Tibial nerve (tissue), 4 donors: ENCODE measurements at regions not wholly inside any gene's neighbourhood (a gene's known extent, or its start where the extent isn't known, plus 50 kb on each side); places are given as distances from the start of the nearest gene placed in this dataset.
"Not testable (repeated sequence)": the region's sequence is repeated elsewhere in the genome, so short reads cannot be mapped to it uniquely, and the experiment has no call there.

Source experiments
- EP300 ChIP-seq, 2 donors: sonication (generic); formaldehyde crosslinking; IDR thresholded peaks; one replicate each; pipeline ENCODE4 v1.6.1; 2017; ENCODE audit warnings: antibody characterized with exemption in 2 of 2, mild to moderate bottlenecking in 1 of 2
- TF ChIP-seq, protein P1 (sequence below), 5 experiments: fragments of 200-600 bp in 3 of 5; fragments of 450-650 bp in 2 of 5; sonication (generic) in 3 of 5; IDR thresholded peaks; one replicate each; pipeline ENCODE4 v1.5.1; 2016 to 2019; ENCODE audit warnings: antibody characterized with exemption in 5 of 5, mild to moderate bottlenecking in 3 of 5, moderate library complexity in 2 of 5

DNA sequence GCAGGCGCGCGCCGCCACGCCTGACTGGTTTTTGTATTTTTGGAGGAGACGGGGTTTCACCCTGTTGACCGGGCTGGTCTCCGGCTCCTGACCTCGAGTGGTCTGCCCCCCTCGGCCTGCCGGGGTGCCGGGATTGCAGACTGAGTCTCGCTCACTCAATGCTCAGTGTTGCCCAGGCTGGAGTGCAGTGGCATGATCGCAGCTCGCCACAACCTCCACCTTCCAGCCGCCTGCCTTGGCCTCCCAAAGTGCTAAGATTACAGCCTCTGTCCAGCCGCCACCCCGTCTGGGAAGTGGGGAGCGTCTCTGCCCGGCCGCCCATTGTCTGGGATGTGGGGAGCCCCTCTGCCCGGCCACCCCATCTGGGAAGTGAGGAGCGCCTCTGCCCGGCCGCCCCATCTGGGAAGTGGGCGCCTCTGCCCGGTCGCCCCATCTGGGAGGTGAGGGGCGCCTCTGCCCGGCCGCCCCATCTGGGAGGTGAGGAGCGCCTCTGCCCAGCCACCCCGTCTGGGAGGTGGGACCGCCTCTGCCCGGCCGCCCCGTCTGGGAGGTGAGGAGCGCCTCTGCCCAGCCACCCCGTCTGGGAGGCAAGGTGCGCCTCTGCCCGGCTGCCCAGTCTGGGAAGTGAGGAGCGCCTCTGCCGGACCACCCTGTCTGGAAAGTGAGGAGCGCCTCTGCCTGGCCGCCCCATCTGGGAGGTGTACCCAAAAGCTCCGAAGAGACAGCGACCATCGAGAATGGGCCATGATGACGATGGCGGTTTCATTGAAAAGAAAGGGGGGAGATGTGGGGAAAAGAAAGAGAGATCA, 187.7 kb upstream of the OR13F1 start:
- not testable (repeated sequence) for TF ChIP-seq EP300 (IDR thresholded peaks at IDR 0.05)
- TF ChIP-seq, protein P1, sequence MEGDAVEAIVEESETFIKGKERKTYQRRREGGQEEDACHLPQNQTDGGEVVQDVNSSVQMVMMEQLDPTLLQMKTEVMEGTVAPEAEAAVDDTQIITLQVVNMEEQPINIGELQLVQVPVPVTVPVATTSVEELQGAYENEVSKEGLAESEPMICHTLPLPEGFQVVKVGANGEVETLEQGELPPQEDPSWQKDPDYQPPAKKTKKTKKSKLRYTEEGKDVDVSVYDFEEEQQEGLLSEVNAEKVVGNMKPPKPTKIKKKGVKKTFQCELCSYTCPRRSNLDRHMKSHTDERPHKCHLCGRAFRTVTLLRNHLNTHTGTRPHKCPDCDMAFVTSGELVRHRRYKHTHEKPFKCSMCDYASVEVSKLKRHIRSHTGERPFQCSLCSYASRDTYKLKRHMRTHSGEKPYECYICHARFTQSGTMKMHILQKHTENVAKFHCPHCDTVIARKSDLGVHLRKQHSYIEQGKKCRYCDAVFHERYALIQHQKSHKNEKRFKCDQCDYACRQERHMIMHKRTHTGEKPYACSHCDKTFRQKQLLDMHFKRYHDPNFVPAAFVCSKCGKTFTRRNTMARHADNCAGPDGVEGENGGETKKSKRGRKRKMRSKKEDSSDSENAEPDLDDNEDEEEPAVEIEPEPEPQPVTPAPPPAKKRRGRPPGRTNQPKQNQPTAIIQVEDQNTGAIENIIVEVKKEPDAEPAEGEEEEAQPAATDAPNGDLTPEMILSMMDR (IDR thresholded peaks at IDR 0.05) = not testable (repeated sequence)
